Inflammatory macrophage treated with lipopolysaccharide for 1 hour (primary cell): ENCODE measurements at regions not wholly inside any gene's neighbourhood (a gene's known extent, or its start where the extent isn't known, plus 50 kb on each side); places are given as distances from the start of the nearest gene placed in this dataset.
"Not testable (repeated sequence)": the region's sequence is repeated elsewhere in the genome, so short reads cannot be mapped to it uniquely, and the experiment has no call there.

Experiments used
- DNase-seq, 2 donors: peaks; one replicate each; pipeline ENCODE4 v3.0.0-alpha.2; 2020 to 2022

GRCh38 chr5:172546196-172546595 lies 91.9 kb upstream of the SH3PXD2B start:
- DNase-seq = no peak

GRCh38 chr5:172545291-172545801 lies 91.0 kb upstream of the SH3PXD2B start:
- no peak for DNase-seq

GRCh38 chr5:172544371-172545095 lies 90.2 kb upstream of the SH3PXD2B start:
- DNase-seq = no peak

GRCh38 chr5:172543484-172544298 lies 89.4 kb upstream of the SH3PXD2B start:
- DNase-seq = no peak

GRCh38 chr5:172542651-172543131 lies 88.4 kb upstream of the SH3PXD2B start:
- no peak for DNase-seq

- DNase-seq = no peak
Observed at GRCh38 chr5:172541773-172542136, 87.4 kb upstream of the SH3PXD2B start.

GRCh38 chr5:172541099-172541772 lies 86.9 kb upstream of the SH3PXD2B start:
- DNase-seq = no peak

GRCh38 chr5:172540099-172540870 lies 86.0 kb upstream of the SH3PXD2B start:
- DNase-seq = no peak

GRCh38 chr5:172535108-172535445 lies 80.8 kb upstream of the SH3PXD2B start:
- no peak for DNase-seq

GRCh38 chr5:172534229-172535107 lies 80.1 kb upstream of the SH3PXD2B start:
- DNase-seq = peak in 1 of 2 donors; percentile 35

GRCh38 chr5:172533399-172534228 lies 79.3 kb upstream of the SH3PXD2B start:
- no peak for DNase-seq

- no peak for DNase-seq
Observed at GRCh38 chr5:172533058-172533398, 78.7 kb upstream of the SH3PXD2B start.

- DNase-seq = not testable (repeated sequence)
Observed at GRCh38 chr5:172532439-172532838, 78.1 kb upstream of the SH3PXD2B start.

GRCh38 chr5:172531704-172532026 lies 77.3 kb upstream of the SH3PXD2B start:
- no peak for DNase-seq

- DNase-seq = peak; percentile 22 to 69
Observed at GRCh38 chr5:172530878-172531703, 76.8 kb upstream of the SH3PXD2B start.

- no peak for DNase-seq
Observed at GRCh38 chr5:172530406-172530805, 76.1 kb upstream of the SH3PXD2B start.

- no peak for DNase-seq
Observed at GRCh38 chr5:172529896-172530295, 75.6 kb upstream of the SH3PXD2B start.

- no peak for DNase-seq
Observed at GRCh38 chr5:172528440-172528839, 74.1 kb upstream of the SH3PXD2B start.

GRCh38 chr5:172527559-172527958 lies 73.2 kb upstream of the SH3PXD2B start:
- DNase-seq = no peak

- no peak for DNase-seq
Observed at GRCh38 chr5:172525996-172526360, 71.7 kb upstream of the SH3PXD2B start.
